IMR-90 (cell line): ENCODE measurements at regions not wholly inside any gene's neighbourhood (a gene's known extent, or its start where the extent isn't known, plus 50 kb on each side); places are given as distances from the start of the nearest gene placed in this dataset.

Experiments used
- CEBPB ChIP-seq: IDR thresholded peaks from 2 replicates; pipeline ENCODE4 v1.6.1; 2012; ENCODE audit warnings: low read depth, low read length, improper control_type of control experiment
- MXI1 ChIP-seq: IDR thresholded peaks from 2 replicates; pipeline ENCODE4 v1.6.1; 2012; ENCODE audit warnings: low read depth, mild to moderate bottlenecking, low read length, moderate library complexity, borderline replicate concordance
- POLR2A ChIP-seq: IDR thresholded peaks from 2 replicates; pipeline ENCODE4 v1.6.1; 2012; ENCODE audit warnings: mild to moderate bottlenecking, low read depth, low read length
- RAD21 ChIP-seq: IDR thresholded peaks from 2 replicates; pipeline ENCODE4 v1.6.1; 2012; ENCODE audit warnings: low read length, improper control_type of control experiment
- RFX5 ChIP-seq: IDR thresholded peaks from 2 replicates; pipeline ENCODE4 v1.8.0; 2012; ENCODE audit warnings: low read depth, mild to moderate bottlenecking, low read length, moderate library complexity
- TF ChIP-seq, protein P1 (sequence below): conservative IDR thresholded peaks from 2 replicates; pipeline ENCODE4 v1.5.1; 2012; ENCODE audit warnings: mild to moderate bottlenecking, low read depth, low read length, improper control_type of control experiment
- TF ChIP-seq, protein P2 (sequence below): fragments of 150-350 bp; IDR thresholded peaks from 2 replicates; pipeline ENCODE4 v1.6.1; 2017; ENCODE audit warnings: mild to moderate bottlenecking, antibody characterized with exemption, low read length, low read depth

- TF ChIP-seq RFX5 (no peak), MXI1 (no peak), RAD21 (no peak), POLR2A (no peak), CEBPB (no peak)
- TF ChIP-seq, protein P1, sequence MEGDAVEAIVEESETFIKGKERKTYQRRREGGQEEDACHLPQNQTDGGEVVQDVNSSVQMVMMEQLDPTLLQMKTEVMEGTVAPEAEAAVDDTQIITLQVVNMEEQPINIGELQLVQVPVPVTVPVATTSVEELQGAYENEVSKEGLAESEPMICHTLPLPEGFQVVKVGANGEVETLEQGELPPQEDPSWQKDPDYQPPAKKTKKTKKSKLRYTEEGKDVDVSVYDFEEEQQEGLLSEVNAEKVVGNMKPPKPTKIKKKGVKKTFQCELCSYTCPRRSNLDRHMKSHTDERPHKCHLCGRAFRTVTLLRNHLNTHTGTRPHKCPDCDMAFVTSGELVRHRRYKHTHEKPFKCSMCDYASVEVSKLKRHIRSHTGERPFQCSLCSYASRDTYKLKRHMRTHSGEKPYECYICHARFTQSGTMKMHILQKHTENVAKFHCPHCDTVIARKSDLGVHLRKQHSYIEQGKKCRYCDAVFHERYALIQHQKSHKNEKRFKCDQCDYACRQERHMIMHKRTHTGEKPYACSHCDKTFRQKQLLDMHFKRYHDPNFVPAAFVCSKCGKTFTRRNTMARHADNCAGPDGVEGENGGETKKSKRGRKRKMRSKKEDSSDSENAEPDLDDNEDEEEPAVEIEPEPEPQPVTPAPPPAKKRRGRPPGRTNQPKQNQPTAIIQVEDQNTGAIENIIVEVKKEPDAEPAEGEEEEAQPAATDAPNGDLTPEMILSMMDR: no peak
- TF ChIP-seq, protein P2, sequence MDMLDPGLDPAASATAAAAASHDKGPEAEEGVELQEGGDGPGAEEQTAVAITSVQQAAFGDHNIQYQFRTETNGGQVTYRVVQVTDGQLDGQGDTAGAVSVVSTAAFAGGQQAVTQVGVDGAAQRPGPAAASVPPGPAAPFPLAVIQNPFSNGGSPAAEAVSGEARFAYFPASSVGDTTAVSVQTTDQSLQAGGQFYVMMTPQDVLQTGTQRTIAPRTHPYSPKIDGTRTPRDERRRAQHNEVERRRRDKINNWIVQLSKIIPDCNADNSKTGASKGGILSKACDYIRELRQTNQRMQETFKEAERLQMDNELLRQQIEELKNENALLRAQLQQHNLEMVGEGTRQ: no peak
These were observed 142.5 kb upstream of the AHI1 start for GRCh38 chr6:135640048-135640447.
